Fibroblast of lung (primary cell): ENCODE measurements at regions not wholly inside any gene's neighbourhood (a gene's known extent, or its start where the extent isn't known, plus 50 kb on each side); places are given as distances from the start of the nearest gene placed in this dataset.

Experiments
- DNase-seq, 2 donors: peaks; one replicate each; pipeline versions ENCODE4 v3.0.0 to v3.0.0-alpha.2; 2010; ENCODE audit warnings: low read depth in 2 of 2
- H2AFZ ChIP-seq: 2 replicates; pipeline ENCODE4 v1.5.1; 2012; ENCODE audit warnings: low read length, control low read depth, inconsistent platforms
- H3K27ac ChIP-seq: 2 replicates; pipeline ENCODE4 v1.5.1; 2011; ENCODE audit warnings: low read length, control low read depth; ENCODE audit not compliant: insufficient read depth
- H3K27me3 ChIP-seq: 2 replicates; pipeline ENCODE4 v1.5.1; 2011; ENCODE audit warnings: mild to moderate bottlenecking, low read length; ENCODE audit not compliant: control insufficient read depth, insufficient read depth
- H3K36me3 ChIP-seq: 2 replicates; pipeline ENCODE4 v1.5.1; 2011; ENCODE audit warnings: low read length; ENCODE audit not compliant: control insufficient read depth, insufficient read depth
- H3K4me1 ChIP-seq: 2 replicates; pipeline ENCODE4 v1.5.1; 2011; ENCODE audit warnings: low read length; ENCODE audit not compliant: control insufficient read depth, insufficient read depth; ENCODE audit errors: extremely low read depth
- H3K4me2 ChIP-seq: 2 replicates; pipeline ENCODE4 v1.5.1; 2011; ENCODE audit warnings: low read length, control low read depth; ENCODE audit not compliant: insufficient read depth; ENCODE audit errors: extremely low read depth
- H3K4me3 ChIP-seq, 4 experiments: fragments of 200-600 bp in 1 of 4; sonication (generic) in 1 of 4; replicated peaks in 1 of 4; 2 replicates each; pipeline ENCODE4 v1.5.1; 2011 to 2016; ENCODE audit warnings: low read length in 4 of 4, low read depth in 3 of 4, mild to moderate bottlenecking in 3 of 4, control low read depth in 2 of 4, inconsistent platforms in 1 of 4, mixed read lengths in 1 of 4; ENCODE audit not compliant: insufficient read depth in 1 of 4; ENCODE audit errors: control extremely low read depth in 1 of 4
- H3K79me2 ChIP-seq: 2 replicates; pipeline ENCODE4 v1.5.1; 2012; ENCODE audit warnings: mild to moderate bottlenecking, low read length, inconsistent platforms; ENCODE audit not compliant: control insufficient read depth, insufficient read depth
- H3K9ac ChIP-seq: 2 replicates; pipeline ENCODE4 v1.5.1; 2011; ENCODE audit warnings: mild to moderate bottlenecking, low read length, control low read depth; ENCODE audit not compliant: insufficient read depth
- H3K9me3 ChIP-seq: 2 replicates; pipeline ENCODE4 v1.5.1; 2012; ENCODE audit warnings: low read depth, low read length; ENCODE audit not compliant: control insufficient read depth, insufficient read depth
- H4K20me1 ChIP-seq: 2 replicates; pipeline ENCODE4 v1.5.1; 2011; ENCODE audit warnings: low read length; ENCODE audit not compliant: control insufficient read depth, insufficient read depth; ENCODE audit errors: extremely low read depth
- EZH2 ChIP-seq: IDR thresholded peaks from 2 replicates; pipeline ENCODE4 v1.5.1; 2012; ENCODE audit warnings: low read length, control low read depth, mild to moderate bottlenecking; ENCODE audit errors: missing control alignments
- TF ChIP-seq, protein P1 (sequence below), 2 donors: IDR thresholded peaks in 1 of 2; conservative IDR thresholded peaks in 1 of 2; 1 replicate in 1 of 2; 2 replicates in 1 of 2; pipeline ENCODE4 v1.5.1; 2011 to 2012; ENCODE audit warnings: low read length in 2 of 2, control low read depth in 1 of 2, inconsistent platforms in 1 of 2, low read depth in 1 of 2, mild to moderate bottlenecking in 1 of 2

GRCh38 chr1:13943055-13943454 is 243.1 kb downstream of the PRDM2 start:
- H3K27ac ChIP-seq: no peak overlapping the region
- H3K9me3 ChIP-seq: no peaks in the 10 kb centered on the region
- H3K36me3 ChIP-seq: no peaks in the 10 kb centered on the region
- no peak overlapping the region for H3K4me3 ChIP-seq
- H3K4me2 ChIP-seq: no peak overlapping the region
- no peaks in the 10 kb centered on the region for H3K4me1 ChIP-seq
- H2AFZ ChIP-seq: no peak overlapping the region
- no peaks in the 10 kb centered on the region for H3K79me2 ChIP-seq
- DNase-seq: no peak
- no peaks in the 10 kb centered on the region for H3K27me3 ChIP-seq
- H3K9ac ChIP-seq: no peak overlapping the region
- H4K20me1 ChIP-seq: no peaks in the 10 kb centered on the region
- TF ChIP-seq, protein P1, sequence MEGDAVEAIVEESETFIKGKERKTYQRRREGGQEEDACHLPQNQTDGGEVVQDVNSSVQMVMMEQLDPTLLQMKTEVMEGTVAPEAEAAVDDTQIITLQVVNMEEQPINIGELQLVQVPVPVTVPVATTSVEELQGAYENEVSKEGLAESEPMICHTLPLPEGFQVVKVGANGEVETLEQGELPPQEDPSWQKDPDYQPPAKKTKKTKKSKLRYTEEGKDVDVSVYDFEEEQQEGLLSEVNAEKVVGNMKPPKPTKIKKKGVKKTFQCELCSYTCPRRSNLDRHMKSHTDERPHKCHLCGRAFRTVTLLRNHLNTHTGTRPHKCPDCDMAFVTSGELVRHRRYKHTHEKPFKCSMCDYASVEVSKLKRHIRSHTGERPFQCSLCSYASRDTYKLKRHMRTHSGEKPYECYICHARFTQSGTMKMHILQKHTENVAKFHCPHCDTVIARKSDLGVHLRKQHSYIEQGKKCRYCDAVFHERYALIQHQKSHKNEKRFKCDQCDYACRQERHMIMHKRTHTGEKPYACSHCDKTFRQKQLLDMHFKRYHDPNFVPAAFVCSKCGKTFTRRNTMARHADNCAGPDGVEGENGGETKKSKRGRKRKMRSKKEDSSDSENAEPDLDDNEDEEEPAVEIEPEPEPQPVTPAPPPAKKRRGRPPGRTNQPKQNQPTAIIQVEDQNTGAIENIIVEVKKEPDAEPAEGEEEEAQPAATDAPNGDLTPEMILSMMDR (conservative IDR thresholded peaks at IDR 0.05 in 1 of 2, IDR thresholded peaks at IDR 0.05 in 1 of 2; ENCODE audit: low read depth in 1 of 2, low read length in 2 of 2): no peak
- TF ChIP-seq EZH2: no peak

GRCh38 chr1:13945856-13946255 is 245.9 kb downstream of the PRDM2 start:
- Histone ChIP-seq H3K36me3 (no peaks in the 10 kb centered on the region), H3K79me2 (no peaks in the 10 kb centered on the region), H4K20me1 (no peaks in the 10 kb centered on the region), H2AFZ (no peak overlapping the region), H3K4me3 (no peak overlapping the region), H3K27ac (no peak overlapping the region), H3K4me1 (no peaks in the 10 kb centered on the region), H3K9me3 (no peaks in the 10 kb centered on the region), H3K27me3 (no peaks in the 10 kb centered on the region), H3K4me2 (no peak overlapping the region), H3K9ac (no peak overlapping the region)
- TF ChIP-seq, protein P1 (conservative IDR thresholded peaks at IDR 0.05 in 1 of 2, IDR thresholded peaks at IDR 0.05 in 1 of 2; ENCODE audit: low read depth in 1 of 2, low read length in 2 of 2): no peak
- no peak for TF ChIP-seq EZH2
- no peak for DNase-seq

GRCh38 chr1:13947658-13948057 is 247.7 kb downstream of the PRDM2 start:
- DNase-seq: no peak
- Histone ChIP-seq H3K36me3 (no peaks in the 10 kb centered on the region), H2AFZ (no peak overlapping the region), H3K4me2 (no peak overlapping the region), H3K27me3 (no peaks in the 10 kb centered on the region), H4K20me1 (no peaks in the 10 kb centered on the region), H3K27ac (no peak overlapping the region), H3K4me1 (no peaks in the 10 kb centered on the region), H3K4me3 (no peak overlapping the region), H3K9ac (no peak overlapping the region), H3K9me3 (no peaks in the 10 kb centered on the region), H3K79me2 (no peaks in the 10 kb centered on the region)
- no peak for TF ChIP-seq EZH2
